ENCODE measurements at regions not wholly inside any gene's neighbourhood (a gene's known extent, or its start where the extent isn't known, plus 50 kb on each side); places are given as distances from the start of the nearest gene placed in this dataset.

DNA sequence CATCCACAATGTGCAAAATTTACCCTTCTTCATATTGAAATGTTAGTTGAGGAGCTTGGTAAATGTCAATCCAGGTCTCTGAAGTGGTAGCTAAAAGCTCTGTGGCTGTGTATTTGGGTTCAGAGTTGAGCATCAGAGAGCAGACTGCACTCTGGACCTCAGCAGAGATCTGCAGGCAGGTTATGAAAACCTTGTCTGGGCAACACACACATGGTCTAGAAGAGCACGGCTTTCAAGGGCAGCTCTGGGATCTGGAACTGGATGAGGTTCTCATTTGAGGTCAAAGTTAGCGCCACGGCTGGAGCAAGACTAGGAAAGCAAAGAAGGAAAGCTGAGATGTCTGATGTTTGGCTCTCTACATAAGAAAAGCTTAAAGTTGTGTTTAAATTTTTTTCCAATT lies 243.0 kb downstream of the SH3BP4 start:
- H3K4me3 ChIP-seq (ENCODE audit: low read depth, low read length): no peak overlapping the region
- no peak for DNase-seq (ENCODE audit: low read depth)
- no peak for TF ChIP-seq CTCF (IDR thresholded peaks at IDR 0.05; ENCODE audit: control insufficient read depth, extremely low read depth, insufficient read depth)

DNA sequence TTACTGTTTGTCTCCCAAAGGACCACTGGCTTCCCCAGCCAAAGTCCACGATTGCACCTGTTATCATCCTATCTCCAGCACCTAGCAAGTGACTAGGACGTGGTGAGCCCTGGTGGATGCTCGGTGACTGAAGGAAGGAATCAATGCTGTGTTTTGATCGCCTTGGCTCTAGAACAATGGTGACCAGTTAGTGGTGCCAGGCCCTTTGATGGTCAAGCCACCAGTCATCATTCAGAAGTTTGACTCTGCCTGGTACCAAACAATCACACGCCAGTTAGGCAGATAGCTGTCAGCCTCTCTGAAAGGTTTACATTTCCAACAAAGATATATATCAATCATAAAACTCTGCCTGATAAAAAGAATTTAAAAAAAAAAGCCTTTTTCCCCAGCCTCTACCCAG lies 244.1 kb downstream of the SH3BP4 start:
- H3K4me3 ChIP-seq (ENCODE audit: low read depth, low read length): no peak overlapping the region
- no peak for TF ChIP-seq CTCF (IDR thresholded peaks at IDR 0.05; ENCODE audit: control insufficient read depth, extremely low read depth, insufficient read depth)
- no peak for DNase-seq (ENCODE audit: low read depth)

DNA sequence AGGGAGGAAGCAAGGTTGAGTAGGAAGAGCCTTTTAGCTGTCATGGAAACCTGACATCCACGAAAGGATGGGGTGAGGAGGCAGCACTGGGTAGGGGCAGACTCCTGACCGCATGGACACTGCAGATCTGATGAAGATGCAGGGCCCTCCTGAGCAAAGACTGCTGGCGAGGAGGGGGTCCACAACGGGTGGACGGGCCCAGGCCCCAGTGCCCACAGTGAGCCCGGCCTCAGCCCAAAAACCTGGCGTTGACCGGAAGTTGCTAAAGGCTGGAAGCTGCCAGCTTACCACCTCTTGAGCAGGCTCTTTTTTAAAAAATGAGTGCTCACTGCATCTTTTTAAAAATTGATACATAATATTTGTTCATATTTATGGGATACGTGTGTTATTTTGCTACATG lies 247.3 kb downstream of the SH3BP4 start:
- no peak for DNase-seq (ENCODE audit: low read depth)
- H3K4me3 ChIP-seq (ENCODE audit: low read depth, low read length): no peak overlapping the region
- no peak for TF ChIP-seq CTCF (IDR thresholded peaks at IDR 0.05; ENCODE audit: control insufficient read depth, extremely low read depth, insufficient read depth)

DNA sequence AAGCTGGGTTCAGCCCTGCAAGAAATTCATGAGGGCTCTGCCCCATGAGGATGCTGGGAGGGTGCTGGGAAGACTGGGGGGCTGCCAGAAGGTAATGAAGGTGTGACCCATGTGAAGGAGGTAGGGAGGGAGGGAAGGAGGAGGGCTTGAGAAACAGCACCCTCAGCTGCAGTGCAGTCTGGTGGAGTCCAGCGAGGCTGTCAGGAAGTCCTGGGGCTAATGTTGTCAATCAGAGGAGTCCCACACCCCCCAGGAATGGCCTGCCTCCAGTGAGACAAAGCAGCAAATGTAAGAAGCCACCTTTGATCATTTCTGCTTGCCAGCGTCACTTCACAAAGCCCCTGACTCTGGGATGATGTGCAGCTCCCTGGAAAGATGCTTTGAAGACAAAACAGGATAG lies 248.4 kb downstream of the SH3BP4 start:
- DNase-seq (ENCODE audit: low read depth): no peak
- H3K4me3 ChIP-seq (ENCODE audit: low read depth, low read length): no peak overlapping the region
- TF ChIP-seq CTCF (IDR thresholded peaks at IDR 0.05; ENCODE audit: control insufficient read depth, extremely low read depth, insufficient read depth): no peak

DNA sequence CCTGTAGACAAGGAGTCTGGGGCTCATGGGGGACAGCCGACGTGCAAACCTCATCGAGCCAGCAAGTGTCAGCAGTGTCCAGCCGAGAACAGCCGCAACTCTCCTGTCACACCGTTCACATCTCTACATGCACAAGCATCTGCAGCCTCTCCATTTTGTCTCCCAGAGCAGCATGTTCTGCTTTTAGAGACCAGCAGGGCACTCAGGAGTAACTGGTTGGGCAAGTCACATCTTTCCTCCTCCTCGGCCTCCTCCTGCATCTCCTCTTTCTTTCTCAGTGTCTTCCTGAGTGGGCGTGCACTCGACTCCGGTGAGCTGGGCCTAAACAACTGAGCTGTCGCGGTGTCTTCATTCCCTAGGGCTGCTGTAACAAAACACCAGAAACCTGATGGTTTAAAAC lies 249.9 kb downstream of the SH3BP4 start:
- no peak for DNase-seq (ENCODE audit: low read depth)
- no peak overlapping the region for H3K4me3 ChIP-seq (ENCODE audit: low read depth, low read length)
- no peak for TF ChIP-seq CTCF (IDR thresholded peaks at IDR 0.05; ENCODE audit: control insufficient read depth, extremely low read depth, insufficient read depth)

GRCh38 chr2:235204948-235205347 lies 253.1 kb downstream of the SH3BP4 start:
- DNase-seq (ENCODE audit: low read depth): no peak
- TF ChIP-seq CTCF (IDR thresholded peaks at IDR 0.05; ENCODE audit: control insufficient read depth, extremely low read depth, insufficient read depth): no peak
- no peak overlapping the region for H3K4me3 ChIP-seq (ENCODE audit: low read depth, low read length)

- no peak for DNase-seq (ENCODE audit: low read depth)
- H3K4me3 ChIP-seq (ENCODE audit: low read depth, low read length): no peak overlapping the region
- TF ChIP-seq CTCF (IDR thresholded peaks at IDR 0.05; ENCODE audit: control insufficient read depth, extremely low read depth, insufficient read depth): no peak
Observed at GRCh38 chr2:235206399-235206798, 254.6 kb downstream of the SH3BP4 start.

All from LNCaP clone FGC (cell line).